H9 (cell line): ENCODE measurements at regions not wholly inside any gene's neighbourhood (a gene's known extent, or its start where the extent isn't known, plus 50 kb on each side); places are given as distances from the start of the nearest gene placed in this dataset.
A peak's percentile ranks its signal among the peaks of the same experiment; 100 is the strongest.

Experiments
- DNase-seq: peaks from one replicate; pipeline ENCODE4 v3.0.0-alpha.2; 2017
- H2AFZ ChIP-seq: one replicate; pipeline ENCODE4 v1.6.1; 2013; ENCODE audit warnings: mild to moderate bottlenecking, low read length, control low read depth, moderate library complexity
- H2AK5ac ChIP-seq: 2 replicates; pipeline ENCODE4 v1.6.1; 2013; ENCODE audit warnings: low read length, control low read depth, mixed read lengths; ENCODE audit not compliant: insufficient read length
- H2BK120ac ChIP-seq: one replicate; pipeline ENCODE4 v1.6.1; 2013; ENCODE audit warnings: low read depth, mild to moderate bottlenecking, low read length, control low read depth, inconsistent platforms; ENCODE audit not compliant: poor library complexity, severe bottlenecking
- H2BK12ac ChIP-seq: 2 replicates; pipeline ENCODE4 v1.6.1; 2013; ENCODE audit warnings: low read length, control low read depth, mixed read lengths, low read depth; ENCODE audit not compliant: insufficient read length
- H2BK15ac ChIP-seq: 2 replicates; pipeline ENCODE4 v1.6.1; 2013; ENCODE audit warnings: low read depth, low read length, control low read depth
- H2BK20ac ChIP-seq: one replicate; pipeline ENCODE4 v1.6.1; 2013; ENCODE audit warnings: low read depth, mild to moderate bottlenecking, low read length, control low read depth, inconsistent platforms; ENCODE audit not compliant: poor library complexity, severe bottlenecking
- H2BK5ac ChIP-seq: 2 replicates; pipeline ENCODE4 v1.6.1; 2013; ENCODE audit warnings: low read length, control low read depth, mixed read lengths; ENCODE audit not compliant: insufficient read length
- H3K14ac ChIP-seq: 2 replicates; pipeline ENCODE4 v1.6.1; 2013; ENCODE audit warnings: low read length, control low read depth; ENCODE audit not compliant: insufficient read depth
- H3K18ac ChIP-seq: 2 replicates; pipeline ENCODE4 v1.6.1; 2013; ENCODE audit warnings: low read depth, mild to moderate bottlenecking, mixed read lengths, low read length, control low read depth; ENCODE audit not compliant: insufficient read length
- H3K23ac ChIP-seq: 2 replicates; pipeline ENCODE4 v1.6.1; 2013; ENCODE audit warnings: low read length, control low read depth, mixed read lengths, low read depth; ENCODE audit not compliant: insufficient read length
- H3K23me2 ChIP-seq: 2 replicates; pipeline ENCODE4 v1.6.1; 2013; ENCODE audit warnings: low read depth, mild to moderate bottlenecking, mixed read lengths, low read length, control low read depth; ENCODE audit not compliant: insufficient read length, poor library complexity, severe bottlenecking
- H3K27ac ChIP-seq: 2 replicates; pipeline ENCODE4 v1.5.1; 2013; ENCODE audit warnings: low read length, control low read depth, mixed read lengths, low read depth; ENCODE audit not compliant: insufficient read length
- H3K27me3 ChIP-seq: 2 replicates; pipeline ENCODE4 v1.6.1; 2013; ENCODE audit warnings: low read length, control low read depth, inconsistent platforms; ENCODE audit not compliant: insufficient read depth
- H3K4ac ChIP-seq: 2 replicates; pipeline ENCODE4 v1.6.1; 2013; ENCODE audit warnings: low read depth, mild to moderate bottlenecking, control low read depth, inconsistent platforms, low read length, moderate library complexity
- H3K4me1 ChIP-seq: 2 replicates; pipeline ENCODE4 v1.6.1; 2013; ENCODE audit warnings: low read length, control low read depth, inconsistent platforms; ENCODE audit not compliant: insufficient read depth
- H3K4me2 ChIP-seq: 2 replicates; pipeline ENCODE4 v1.6.1; 2013; ENCODE audit warnings: low read length, control low read depth, mixed read lengths; ENCODE audit not compliant: insufficient read length, insufficient read depth
- H3K56ac ChIP-seq: 2 replicates; pipeline ENCODE4 v1.6.1; 2013; ENCODE audit warnings: low read depth, mild to moderate bottlenecking, mixed read lengths, low read length, control low read depth; ENCODE audit not compliant: insufficient read length
- H3K79me1 ChIP-seq: 2 replicates; pipeline ENCODE4 v1.6.1; 2013; ENCODE audit warnings: low read depth, mild to moderate bottlenecking, moderate library complexity, low read length, control low read depth, inconsistent platforms; ENCODE audit not compliant: insufficient read depth, poor library complexity, severe bottlenecking
- H3K79me2 ChIP-seq: 2 replicates; pipeline ENCODE4 v1.6.1; 2013; ENCODE audit warnings: low read length, control low read depth, inconsistent platforms; ENCODE audit not compliant: insufficient read depth
- H3K9ac ChIP-seq: 2 replicates; pipeline ENCODE4 v1.6.1; 2013; ENCODE audit warnings: low read length, control low read depth, mixed read lengths; ENCODE audit not compliant: insufficient read length; ENCODE audit errors: extremely low read depth
- H3K9me3 ChIP-seq: one replicate; pipeline ENCODE4 v1.6.1; 2013; ENCODE audit warnings: low read depth, low read length, inconsistent platforms; ENCODE audit not compliant: control insufficient read depth
- H3T11ph ChIP-seq: one replicate; pipeline ENCODE4 v1.6.1; 2013; ENCODE audit warnings: mild to moderate bottlenecking, low read length, control low read depth, inconsistent platforms
- H4K20me1 ChIP-seq: one replicate; pipeline ENCODE4 v1.6.1; 2013; ENCODE audit not compliant: control insufficient read depth, insufficient read length, insufficient read depth
- H4K5ac ChIP-seq: 2 replicates; pipeline ENCODE4 v1.6.1; 2013; ENCODE audit warnings: low read depth, mild to moderate bottlenecking, mixed read lengths, low read length, control low read depth; ENCODE audit not compliant: insufficient read length
- H4K8ac ChIP-seq: replicated peaks from 2 replicates; pipeline ENCODE4 v1.6.1; 2013; ENCODE audit warnings: low read length, control low read depth, mixed read lengths, low read depth; ENCODE audit not compliant: insufficient read length
- H4K91ac ChIP-seq: 2 replicates; pipeline ENCODE4 v1.6.1; 2013; ENCODE audit warnings: low read depth, mild to moderate bottlenecking, moderate library complexity, mixed read lengths, low read length, control low read depth; ENCODE audit not compliant: insufficient read length
- H3K27ac Mint-ChIP-seq, 3 experiments: 2 replicates in 2 of 3; 3 replicates in 1 of 3; pipeline ENCODE4 v1.8.0; 2020 to 2021; ENCODE audit warnings: mixed read lengths in 3 of 3, mild to moderate bottlenecking in 1 of 3, moderate library complexity in 1 of 3
- H3K27me3 Mint-ChIP-seq: 2 replicates; pipeline ENCODE4 v1.8.0; 2021; ENCODE audit warnings: low read depth, mild to moderate bottlenecking, moderate library complexity, mixed read lengths
- H3K36me3 Mint-ChIP-seq, 3 experiments: 2 replicates in 2 of 3; 3 replicates in 1 of 3; pipeline ENCODE4 v1.8.0; 2020 to 2021; ENCODE audit warnings: low read depth in 3 of 3, mixed read lengths in 3 of 3; ENCODE audit not compliant: insufficient read depth in 1 of 3
- H3K4me1 Mint-ChIP-seq, 2 experiments: 2 replicates each; pipeline ENCODE4 v1.8.0; 2020; ENCODE audit warnings: mixed read lengths in 2 of 2
- H3K4me3 Mint-ChIP-seq, 2 experiments: 2 replicates in 1 of 2; 3 replicates in 1 of 2; pipeline ENCODE4 v1.8.0; 2020 to 2021; ENCODE audit warnings: mild to moderate bottlenecking in 2 of 2, mixed read lengths in 2 of 2, moderate library complexity in 1 of 2
- H3K9me3 Mint-ChIP-seq, 2 experiments: 2 replicates in 1 of 2; 3 replicates in 1 of 2; pipeline ENCODE4 v1.8.0; 2020; ENCODE audit warnings: mild to moderate bottlenecking in 2 of 2, mixed read lengths in 2 of 2, moderate library complexity in 1 of 2
- TF ChIP-seq, protein P1 (sequence below): fragments of 200-600 bp; sonication (generic); conservative IDR thresholded peaks from 3 replicates; pipeline ENCODE4 v1.8.0; 2021; ENCODE audit warnings: antibody characterized with exemption, mild to moderate bottlenecking

DNA sequence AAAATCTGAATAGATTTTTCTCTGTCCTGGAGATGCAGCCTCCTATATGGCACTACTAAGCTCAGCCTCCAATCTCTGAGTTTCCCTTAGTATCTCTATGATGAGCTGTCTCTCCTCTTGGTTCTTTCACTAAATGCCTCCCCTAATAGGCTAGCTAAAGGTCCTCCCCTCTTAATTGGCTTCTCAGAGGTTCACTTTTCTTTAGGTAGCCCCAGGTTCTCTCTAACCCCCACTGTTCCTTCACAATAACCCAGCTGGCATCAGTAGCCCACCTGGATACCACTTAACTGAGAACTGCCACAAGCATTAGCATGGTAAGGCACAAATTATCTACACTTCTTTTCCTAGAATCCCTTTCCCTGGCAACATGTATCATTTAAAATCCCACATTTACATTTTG lies 523.2 kb downstream of the IGSF11 start:
- Mint-ChIP-seq H3K4me1 (peaks cover 11 to 14% of the 10 kb centered on the region in 2 experiments), H3K9me3 (peaks cover 0 to 2% of the 10 kb centered on the region in 2 experiments; a peak in 1 of 5 replicates), H3K27me3 (no peaks in the 10 kb centered on the region), H3K27ac (peak overlapping the region in 1 of 3 experiments; percentile 72; a peak in 2 of 7 replicates), H3K36me3 (no peaks in the 10 kb centered on the region; a peak in 1 of 7 replicates), H3K4me3 (no peak overlapping the region)
- Histone ChIP-seq H2AFZ (no peak overlapping the region), H2BK120ac (no peak overlapping the region), H3K9ac (no peak overlapping the region), H2AK5ac (no peak overlapping the region), H3K4me2 (no peak overlapping the region), H3K79me1 (no peaks in the 10 kb centered on the region), H3K23me2 (no peaks in the 10 kb centered on the region), H2BK15ac (no peak overlapping the region), H4K8ac (no peak overlapping the region), H2BK12ac (no peak overlapping the region), H4K91ac (no peak overlapping the region), H3K18ac (no peak overlapping the region), H3K4me1 (no peaks in the 10 kb centered on the region), H3K79me2 (no peaks in the 10 kb centered on the region), H3K56ac (no peak overlapping the region), H3T11ph (no peak overlapping the region), H3K27ac (no peak overlapping the region), H3K9me3 (no peaks in the 10 kb centered on the region), H4K20me1 (no peaks in the 10 kb centered on the region), H3K27me3 (no peaks in the 10 kb centered on the region), H2BK5ac (no peak overlapping the region), H4K5ac (no peak overlapping the region), H3K14ac (no peak overlapping the region), H2BK20ac (no peak overlapping the region), H3K23ac (no peak overlapping the region), H3K4ac (no peak overlapping the region)
- no peak for DNase-seq
- TF ChIP-seq, protein P1, sequence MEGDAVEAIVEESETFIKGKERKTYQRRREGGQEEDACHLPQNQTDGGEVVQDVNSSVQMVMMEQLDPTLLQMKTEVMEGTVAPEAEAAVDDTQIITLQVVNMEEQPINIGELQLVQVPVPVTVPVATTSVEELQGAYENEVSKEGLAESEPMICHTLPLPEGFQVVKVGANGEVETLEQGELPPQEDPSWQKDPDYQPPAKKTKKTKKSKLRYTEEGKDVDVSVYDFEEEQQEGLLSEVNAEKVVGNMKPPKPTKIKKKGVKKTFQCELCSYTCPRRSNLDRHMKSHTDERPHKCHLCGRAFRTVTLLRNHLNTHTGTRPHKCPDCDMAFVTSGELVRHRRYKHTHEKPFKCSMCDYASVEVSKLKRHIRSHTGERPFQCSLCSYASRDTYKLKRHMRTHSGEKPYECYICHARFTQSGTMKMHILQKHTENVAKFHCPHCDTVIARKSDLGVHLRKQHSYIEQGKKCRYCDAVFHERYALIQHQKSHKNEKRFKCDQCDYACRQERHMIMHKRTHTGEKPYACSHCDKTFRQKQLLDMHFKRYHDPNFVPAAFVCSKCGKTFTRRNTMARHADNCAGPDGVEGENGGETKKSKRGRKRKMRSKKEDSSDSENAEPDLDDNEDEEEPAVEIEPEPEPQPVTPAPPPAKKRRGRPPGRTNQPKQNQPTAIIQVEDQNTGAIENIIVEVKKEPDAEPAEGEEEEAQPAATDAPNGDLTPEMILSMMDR: no peak
